HG03159 (cell line): ENCODE measurements at regions not wholly inside any gene's neighbourhood (a gene's known extent, or its start where the extent isn't known, plus 50 kb on each side); places are given as distances from the start of the nearest gene placed in this dataset.

ENCODE experiments used
- ATAC-seq: cut with Tn5 transposase; IDR thresholded peaks from one replicate; pipeline ENCODE4 v1.9.1; 2021; ENCODE audit warnings: mild to moderate bottlenecking, moderate library complexity; ENCODE audit not compliant: unreplicated experiment

- ATAC-seq = no peak
These were observed 174.8 kb upstream of the UBE2E2 start for GRCh38 chr3:23028294-23028693.

- ATAC-seq = no peak
These were observed 174.1 kb upstream of the UBE2E2 start for GRCh38 chr3:23029001-23029400.

- no peak for ATAC-seq
These were observed 167.0 kb upstream of the UBE2E2 start for GRCh38 chr3:23035927-23036640.

- peak; percentile 88 for ATAC-seq
These were observed 166.4 kb upstream of the UBE2E2 start for GRCh38 chr3:23036728-23037127.

GRCh38 chr3:23038471-23038870, 164.7 kb upstream of the UBE2E2 start:
- ATAC-seq = no peak

- ATAC-seq = no peak
These were observed 161.0 kb upstream of the UBE2E2 start for GRCh38 chr3:23041918-23042696.

GRCh38 chr3:23044463-23044862, 158.7 kb upstream of the UBE2E2 start:
- no peak for ATAC-seq

- no peak for ATAC-seq
These were observed 156.6 kb upstream of the UBE2E2 start for GRCh38 chr3:23046536-23046935.

GRCh38 chr3:23051240-23052140, 151.6 kb upstream of the UBE2E2 start:
- ATAC-seq = no peak

- no peak for ATAC-seq
These were observed 150.9 kb upstream of the UBE2E2 start for GRCh38 chr3:23052208-23052607.

- ATAC-seq = no peak
These were observed 150.5 kb upstream of the UBE2E2 start for GRCh38 chr3:23052620-23053019.

GRCh38 chr3:23055733-23056376, 147.3 kb upstream of the UBE2E2 start:
- ATAC-seq = peak; percentile 73

- ATAC-seq = no peak
These were observed 140.5 kb upstream of the UBE2E2 start for GRCh38 chr3:23062582-23062981.

- ATAC-seq = no peak
These were observed 140.1 kb upstream of the UBE2E2 start for GRCh38 chr3:23062982-23063381.

GRCh38 chr3:23067116-23067515, 136.0 kb upstream of the UBE2E2 start:
- no peak for ATAC-seq

GRCh38 chr3:23068016-23068728, 135.0 kb upstream of the UBE2E2 start:
- no peak for ATAC-seq

GRCh38 chr3:23071296-23071695, 131.8 kb upstream of the UBE2E2 start:
- ATAC-seq = peak; percentile 22

- ATAC-seq = peak; percentile 88
These were observed 131.4 kb upstream of the UBE2E2 start for GRCh38 chr3:23071758-23072157.

- no peak for ATAC-seq
These were observed 130.4 kb upstream of the UBE2E2 start for GRCh38 chr3:23072693-23073092.

- ATAC-seq = no peak
These were observed 129.3 kb upstream of the UBE2E2 start for GRCh38 chr3:23073724-23074305.
